Choroid plexus epithelial cell (primary cell): ENCODE measurements at regions not wholly inside any gene's neighbourhood (a gene's known extent, or its start where the extent isn't known, plus 50 kb on each side); places are given as distances from the start of the nearest gene placed in this dataset.

ENCODE experiments used
- DNase-seq: peaks from one replicate; pipeline ENCODE4 v3.0.0-alpha.2; 2010; ENCODE audit warnings: low read depth
- H3K4me3 ChIP-seq: 2 replicates; pipeline ENCODE4 v1.5.1; 2011; ENCODE audit warnings: low read depth, mild to moderate bottlenecking, control low read depth, low read length, moderate library complexity
- CTCF ChIP-seq: conservative IDR thresholded peaks from 2 replicates; pipeline ENCODE4 v1.5.1; 2011; ENCODE audit warnings: low read depth, mild to moderate bottlenecking, control low read depth, inconsistent platforms, low read length, moderate library complexity

GRCh38 chr12:69067713-69068112, 134.7 kb upstream of the CPM start:
- no peak for DNase-seq
- no peak overlapping the region for H3K4me3 ChIP-seq
- TF ChIP-seq CTCF: no peak

GRCh38 chr12:69068448-69068847, 135.5 kb upstream of the CPM start:
- TF ChIP-seq CTCF: no peak
- H3K4me3 ChIP-seq: no peak overlapping the region
- DNase-seq: no peak

- DNase-seq: no peak
- TF ChIP-seq CTCF: no peak
- no peak overlapping the region for H3K4me3 ChIP-seq
These were observed 136.5 kb upstream of the CPM start for GRCh38 chr12:69069479-69069878.

GRCh38 chr12:69070319-69071090, 137.5 kb upstream of the CPM start:
- peak; percentile 98 for TF ChIP-seq CTCF
- H3K4me3 ChIP-seq: no peak overlapping the region
- peak; percentile 84 for DNase-seq

- TF ChIP-seq CTCF: no peak
- no peak for DNase-seq
- H3K4me3 ChIP-seq: no peak overlapping the region
These were observed 138.1 kb upstream of the CPM start for GRCh38 chr12:69071091-69071370.

- no peak for DNase-seq
- no peak overlapping the region for H3K4me3 ChIP-seq
- TF ChIP-seq CTCF: no peak
These were observed 140.1 kb upstream of the CPM start for GRCh38 chr12:69073035-69073434.
